Transverse colon (tissue), 4 donors: ENCODE measurements at regions not wholly inside any gene's neighbourhood (a gene's known extent, or its start where the extent isn't known, plus 50 kb on each side); places are given as distances from the start of the nearest gene placed in this dataset.

ENCODE experiments used
- CTCF ChIP-seq, 5 experiments: fragments of 200-600 bp in 3 of 5; fragments of 450-650 bp in 2 of 5; sonication (generic) in 3 of 5; IDR thresholded peaks; 1 replicate in 2 of 5; 2 replicates in 3 of 5; pipeline ENCODE4 v1.5.1; 2016 to 2017; ENCODE audit warnings: antibody characterized with exemption in 5 of 5, inconsistent platforms in 3 of 5, mild to moderate bottlenecking in 2 of 5, moderate library complexity in 1 of 5
- EP300 ChIP-seq: sonication (generic); formaldehyde crosslinking; IDR thresholded peaks from one replicate; pipeline ENCODE4 v1.6.1; 2017; ENCODE audit warnings: antibody characterized with exemption, low read depth
- POLR2A ChIP-seq: fragments of 450-650 bp; IDR thresholded peaks from one replicate; pipeline ENCODE4 v1.6.1; 2016; ENCODE audit warnings: antibody characterized with exemption, mild to moderate bottlenecking, moderate library complexity
- POLR2AphosphoS5 ChIP-seq, 3 donors: sonication (generic); formaldehyde crosslinking; IDR thresholded peaks; one replicate each; pipeline ENCODE4 v1.6.1; 2016; ENCODE audit warnings: antibody characterized with exemption in 3 of 3

DNA sequence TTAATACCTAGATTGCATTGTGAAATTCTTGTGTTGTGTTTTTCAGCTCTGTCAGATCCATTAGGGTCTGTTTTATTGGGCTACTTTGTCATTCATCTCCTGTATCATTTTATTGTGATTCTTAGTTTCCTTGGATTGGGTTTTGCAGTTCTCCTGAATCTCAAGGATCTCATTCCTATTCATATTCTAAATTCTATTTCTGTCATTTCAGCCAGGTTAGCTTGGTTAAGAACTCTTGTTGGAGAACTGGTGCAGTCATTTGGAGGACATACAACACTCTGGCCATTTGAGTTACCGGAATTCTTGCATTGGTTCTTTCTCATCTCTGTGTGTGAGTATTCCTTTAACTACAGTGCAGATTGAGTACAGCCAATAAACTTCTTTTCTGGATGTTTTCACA lies 159.6 kb downstream of the FAM78B start:
- TF ChIP-seq CTCF (IDR thresholded peaks at IDR 0.05) (no peak), POLR2AphosphoS5 (IDR thresholded peaks at IDR 0.05) (no peak), POLR2A (no peak), EP300 (no peak)
